H1 (cell line): ENCODE measurements at regions not wholly inside any gene's neighbourhood (a gene's known extent, or its start where the extent isn't known, plus 50 kb on each side); places are given as distances from the start of the nearest gene placed in this dataset.

Source experiments
- CTCF ChIA-PET: fragments of 300-600 bp; sonication (Branson Sonifier 250); formaldehyde crosslinking; loops from one replicate; lab custom pipeline; 2021; ENCODE audit not compliant: partially characterized antibody; lab: Charles Lee
- POLR2A ChIA-PET: fragments of 300-600 bp; sonication (Branson Sonifier 250); formaldehyde crosslinking; loops from one replicate; lab custom pipeline; 2021; ENCODE audit warnings: inconsistent platforms; ENCODE audit not compliant: partially characterized antibody; lab: Charles Lee
- DNase-seq, 2 experiments: peaks; one replicate each; pipeline versions ENCODE4 v3.0.0 to v3.0.0-alpha.2; 2010 to 2022; ENCODE audit warnings: low spot score in 2 of 2, low read depth in 1 of 2, mixed read lengths in 1 of 2
- FAIRE-seq: peaks from 2 replicates; lab custom pipeline; 2011; peaks lifted over from hg19 to GRCh38; lab: Jason Lieb, UNC
- H2AFZ ChIP-seq: 2 replicates; pipeline ENCODE4 v1.8.1; 2012; ENCODE audit warnings: low read length, inconsistent platforms
- H2AK5ac ChIP-seq: 2 replicates; pipeline ENCODE4 v1.6.1; 2013; ENCODE audit warnings: low read depth, low read length
- H2BK120ac ChIP-seq: replicated peaks from 2 replicates; pipeline ENCODE3; 2013; ENCODE audit warnings: low read depth, low read length, inconsistent platforms
- H2BK12ac ChIP-seq: 2 replicates; pipeline ENCODE4 v1.6.1; 2013; ENCODE audit warnings: low read depth, low read length
- H2BK15ac ChIP-seq: 2 replicates; pipeline ENCODE4 v1.6.1; 2013; ENCODE audit warnings: low read length
- H2BK20ac ChIP-seq: 2 replicates; pipeline ENCODE4 v1.6.1; 2013; ENCODE audit warnings: low read length
- H2BK5ac ChIP-seq: 2 replicates; pipeline ENCODE4 v1.6.1; 2013; ENCODE audit warnings: low read depth, low read length
- H3K14ac ChIP-seq: 2 replicates; pipeline ENCODE4 v1.6.1; 2013; ENCODE audit warnings: inconsistent platforms; ENCODE audit not compliant: insufficient read length
- H3K18ac ChIP-seq: 2 replicates; pipeline ENCODE4 v1.6.1; 2013; ENCODE audit warnings: low read length; ENCODE audit errors: extremely low read depth
- H3K23ac ChIP-seq: 2 replicates; pipeline ENCODE4 v1.6.1; 2013; ENCODE audit warnings: inconsistent platforms; ENCODE audit not compliant: insufficient read length
- H3K23me2 ChIP-seq: 2 replicates; pipeline ENCODE4 v1.6.1; 2013; ENCODE audit warnings: low read depth, low read length
- H3K27ac ChIP-seq: 2 replicates; pipeline ENCODE4 v1.6.1; 2011; ENCODE audit warnings: low read depth, low read length, inconsistent platforms
- H3K27me3 ChIP-seq, 4 experiments: replicated peaks in 1 of 4; 1 replicate in 1 of 4; 2 replicates in 3 of 4; pipeline versions ENCODE4 v1.6.1 to v1.8.1; 2011 to 2013; ENCODE audit warnings: low read length in 3 of 4, mild to moderate bottlenecking in 3 of 4, inconsistent platforms in 2 of 4, mixed read lengths in 2 of 4, moderate library complexity in 1 of 4; ENCODE audit not compliant: control insufficient read depth in 3 of 4, insufficient read depth in 3 of 4; ENCODE audit errors: extremely low read depth in 1 of 4
- H3K36me3 ChIP-seq, 4 experiments: 2 replicates each; pipeline versions ENCODE4 v1.6.1 to v1.8.1; 2011 to 2013; ENCODE audit warnings: mild to moderate bottlenecking in 4 of 4, low read length in 3 of 4, moderate library complexity in 2 of 4, control low read depth in 1 of 4, inconsistent platforms in 1 of 4; ENCODE audit not compliant: insufficient read depth in 4 of 4, control insufficient read depth in 2 of 4
- H3K4ac ChIP-seq: replicated peaks from 2 replicates; pipeline ENCODE3; 2013; ENCODE audit warnings: low read length, low read depth, mixed read lengths, inconsistent platforms; ENCODE audit not compliant: insufficient read length
- H3K4me1 ChIP-seq, 4 experiments: replicated peaks in 1 of 4; 1 replicate in 1 of 4; 2 replicates in 3 of 4; pipeline versions ENCODE4 v1.6.1 to v1.8.1; 2011 to 2013; ENCODE audit warnings: low read length in 3 of 4, inconsistent platforms in 2 of 4, mixed read lengths in 1 of 4; ENCODE audit not compliant: insufficient read depth in 4 of 4, control insufficient read depth in 3 of 4
- H3K4me2 ChIP-seq, 2 experiments: 2 replicates each; pipeline versions ENCODE4 v1.6.1 to v1.8.1; 2011 to 2013; ENCODE audit warnings: low read depth in 2 of 2, low read length in 2 of 2, control low read depth in 1 of 2, inconsistent platforms in 1 of 2, mild to moderate bottlenecking in 1 of 2; ENCODE audit not compliant: insufficient read depth in 1 of 2
- H3K4me3 ChIP-seq, 4 experiments: fragments of 200-600, 300-600 bp in 1 of 4; sonication (generic), shearing (Covaris generic), sonication (Bioruptor Twin) in 1 of 4; 2 replicates each; pipeline versions ENCODE4 v1.5.1 to v1.8.1; 2011 to 2016; ENCODE audit warnings: low read length in 4 of 4, low read depth in 3 of 4, control low read depth in 2 of 4, inconsistent platforms in 2 of 4, mild to moderate bottlenecking in 2 of 4, mixed read lengths in 1 of 4, moderate library complexity in 1 of 4; ENCODE audit not compliant: insufficient read depth in 2 of 4; ENCODE audit errors: extremely low read depth in 1 of 4
- H3K56ac ChIP-seq: replicated peaks from 2 replicates; pipeline ENCODE3; 2013; ENCODE audit warnings: low read depth, mild to moderate bottlenecking, mixed read lengths, low read length, inconsistent platforms; ENCODE audit not compliant: insufficient read length
- H3K79me1 ChIP-seq: 2 replicates; pipeline ENCODE4 v1.6.1; 2013; ENCODE audit warnings: low read depth, low read length, control low read depth
- H3K79me2 ChIP-seq, 2 experiments: 2 replicates each; pipeline versions ENCODE4 v1.6.1 to v1.8.1; 2012 to 2013; ENCODE audit warnings: low read length in 2 of 2, mild to moderate bottlenecking in 2 of 2, inconsistent platforms in 1 of 2; ENCODE audit not compliant: insufficient read depth in 2 of 2, control insufficient read depth in 1 of 2
- H3K9ac ChIP-seq, 4 experiments: replicated peaks in 1 of 4; 1 replicate in 1 of 4; 2 replicates in 3 of 4; pipeline versions ENCODE4 v1.6.1 to v1.8.1; 2011 to 2013; ENCODE audit warnings: low read depth in 3 of 4, low read length in 3 of 4, control low read depth in 2 of 4, mild to moderate bottlenecking in 2 of 4, moderate library complexity in 2 of 4, inconsistent platforms in 1 of 4; ENCODE audit errors: extremely low read depth in 1 of 4
- H3K9me3 ChIP-seq, 2 experiments: 2 replicates each; pipeline versions ENCODE4 v1.6.1 to v1.8.1; 2012 to 2013; ENCODE audit warnings: mild to moderate bottlenecking in 2 of 2, moderate library complexity in 2 of 2, control low read depth in 1 of 2, inconsistent platforms in 1 of 2, low read depth in 1 of 2, low read length in 1 of 2, mixed read lengths in 1 of 2; ENCODE audit not compliant: insufficient read depth in 2 of 2
- H4K20me1 ChIP-seq, 2 experiments: replicated peaks in 1 of 2; 2 replicates each; pipeline versions ENCODE3 to v1.8.1; 2011 to 2013; ENCODE audit warnings: inconsistent platforms in 2 of 2, low read length in 2 of 2, mild to moderate bottlenecking in 1 of 2; ENCODE audit not compliant: insufficient read depth in 2 of 2, control insufficient read depth in 1 of 2
- H4K5ac ChIP-seq: 2 replicates; pipeline ENCODE4 v1.6.1; 2013; ENCODE audit warnings: low read length, low read depth, mixed read lengths, inconsistent platforms; ENCODE audit not compliant: insufficient read length
- H4K8ac ChIP-seq: 2 replicates; pipeline ENCODE4 v1.8.0; 2013; ENCODE audit warnings: mild to moderate bottlenecking, moderate library complexity, low read length, inconsistent platforms; ENCODE audit not compliant: insufficient read depth; ENCODE audit errors: extremely low read depth
- H4K91ac ChIP-seq: replicated peaks from 2 replicates; pipeline ENCODE3; 2013; ENCODE audit warnings: low read length, mixed read lengths, inconsistent platforms; ENCODE audit not compliant: insufficient read length
- ASH2L ChIP-seq: fragments of 200-600, 300-600 bp; sonication (generic); IDR thresholded peaks from one replicate; pipeline ENCODE4 v1.7.1; 2017; ENCODE audit warnings: low read length
- BACH1 ChIP-seq: IDR thresholded peaks from 2 replicates; pipeline ENCODE4 v1.6.1; 2012; ENCODE audit warnings: low read length, improper control_type of control experiment
- CEBPB ChIP-seq: IDR thresholded peaks from 2 replicates; pipeline ENCODE4 v1.6.1; 2012; ENCODE audit warnings: low read depth, low read length
- CREB1 ChIP-seq: IDR thresholded peaks from 2 replicates; pipeline ENCODE4 v1.6.1; 2012; ENCODE audit warnings: inconsistent platforms
- EZH2 ChIP-seq: fragments of 200-600 bp; sonication (generic); IDR thresholded peaks from 2 replicates; pipeline ENCODE4 v1.7.1; 2012; ENCODE audit warnings: low read depth, mild to moderate bottlenecking, moderate library complexity, low read length, inconsistent platforms; ENCODE audit not compliant: severe bottlenecking
- GTF2F1 ChIP-seq: IDR thresholded peaks from 2 replicates; pipeline ENCODE4 v1.6.1; 2012; ENCODE audit warnings: low read depth, low read length, improper control_type of control experiment, borderline replicate concordance
- JUND ChIP-seq: IDR thresholded peaks from 2 replicates; pipeline ENCODE4 v1.6.1; 2011; ENCODE audit warnings: mild to moderate bottlenecking, improper control_type of control experiment, low read length
- KDM5A ChIP-seq: fragments of 200-600 bp; IDR thresholded peaks from 2 replicates; pipeline ENCODE4 v1.7.1; 2012; ENCODE audit warnings: mild to moderate bottlenecking, low read length, inconsistent platforms, mixed read lengths
- PHF8 ChIP-seq: fragments of 200-600 bp; sonication (generic); conservative IDR thresholded peaks from 2 replicates; pipeline ENCODE4 v1.7.1; 2012; ENCODE audit warnings: low read depth, mild to moderate bottlenecking, inconsistent platforms, low read length, moderate library complexity
- POLR2AphosphoS5 ChIP-seq: IDR thresholded peaks from 2 replicates; pipeline ENCODE4 v1.6.1; 2011; ENCODE audit warnings: low read depth, low read length
- POU5F1 ChIP-seq: IDR thresholded peaks from 2 replicates; pipeline ENCODE4 v1.6.1; 2011; ENCODE audit warnings: low read depth, mild to moderate bottlenecking, low read length, moderate library complexity
- RAD21 ChIP-seq, 2 experiments: IDR thresholded peaks in 1 of 2; conservative IDR thresholded peaks in 1 of 2; 2 replicates each; pipeline ENCODE4 v1.6.1; 2011; ENCODE audit warnings: low read depth in 2 of 2, low read length in 2 of 2, improper control_type of control experiment in 1 of 2, inconsistent platforms in 1 of 2, mild to moderate bottlenecking in 1 of 2, moderate library complexity in 1 of 2
- SAP30 ChIP-seq: fragments of 300-600 bp; sonication (generic); IDR thresholded peaks from 2 replicates; pipeline ENCODE4 v1.7.1; 2012; ENCODE audit warnings: low read length, moderate library complexity, mild to moderate bottlenecking, inconsistent platforms; ENCODE audit not compliant: insufficient read depth, insufficient replicate concordance
- SP1 ChIP-seq: IDR thresholded peaks from 2 replicates; pipeline ENCODE4 v1.6.1; 2011; ENCODE audit warnings: low read depth, low read length
- SP2 ChIP-seq: IDR thresholded peaks from 2 replicates; pipeline ENCODE4 v1.6.1; 2012; ENCODE audit warnings: mild to moderate bottlenecking, low read length, inconsistent platforms
- SP4 ChIP-seq: IDR thresholded peaks from 2 replicates; pipeline ENCODE4 v1.6.1; 2012; ENCODE audit warnings: low read length, inconsistent platforms
- ZNF274 ChIP-seq: IDR thresholded peaks from 2 replicates; pipeline ENCODE4 v1.7.0; 2012; ENCODE audit warnings: low read length, borderline replicate concordance; ENCODE audit errors: extremely low read depth
- WGBS, 2 experiments: shearing (Covaris generic) in 1 of 2; methylation state at CpG; one replicate each; pipeline versions ENCODE4 v1.1.6 to v1.1.7; 2013 to 2015; ENCODE audit warnings: low lambda C conversion rate in 2 of 2, mixed read lengths in 2 of 2, inconsistent platforms in 1 of 2, low coverage in 1 of 2, missing lambda C conversion rate in 1 of 2; ENCODE audit not compliant: insufficient replicate concordance in 2 of 2, insufficient coverage in 1 of 2, insufficient read length in 1 of 2; ENCODE audit errors: extremely low coverage in 1 of 2, missing lambda C conversion rate in 1 of 2; 5-methylcytosine and 5-hydroxymethylcytosine counted together

GRCh38 chr12:42960087-42960527 lies 370.6 kb upstream of the PRICKLE1 start:
- H3K36me3 ChIP-seq = no peaks in the 10 kb centered on the region
- no peaks in the 10 kb centered on the region for H3K27me3 ChIP-seq
- ChIA-PET POLR2A (no interaction called here), CTCF (no interaction called here)
- H3K9ac ChIP-seq = no peak overlapping the region
- H3K4me2 ChIP-seq = no peak overlapping the region
- no peak overlapping the region for H4K5ac ChIP-seq
- H2BK20ac ChIP-seq = no peak overlapping the region
- no peaks in the 10 kb centered on the region for H3K23me2 ChIP-seq
- no peak overlapping the region for H2BK15ac ChIP-seq
- no peak overlapping the region for H3K4ac ChIP-seq
- H3K79me2 ChIP-seq = no peaks in the 10 kb centered on the region
- no peak for TF ChIP-seq JUND
- TF ChIP-seq RAD21 (IDR thresholded peaks at IDR 0.05 in 1 of 2, conservative IDR thresholded peaks at IDR 0.05 in 1 of 2; ENCODE audit: low read depth in 2 of 2, low read length in 2 of 2) = no peak
- TF ChIP-seq SAP30 = no peak
- TF ChIP-seq GTF2F1 = no peak
- TF ChIP-seq BACH1 = no peak
- no peak for TF ChIP-seq SP1
- TF ChIP-seq KDM5A = no peak
- TF ChIP-seq CEBPB = no peak
- no peak for TF ChIP-seq PHF8
- TF ChIP-seq POLR2AphosphoS5 = no peak
- no peak for TF ChIP-seq POU5F1
- no peak for TF ChIP-seq CREB1
- TF ChIP-seq ASH2L = no peak
- TF ChIP-seq SP2 = no peak
- TF ChIP-seq EZH2 = no peak
- TF ChIP-seq ZNF274 = no peak
- TF ChIP-seq SP4 = no peak
- H2AFZ ChIP-seq = no peak overlapping the region
- H3K14ac ChIP-seq = no peak overlapping the region
- H4K20me1 ChIP-seq = no peaks in the 10 kb centered on the region
- no peak overlapping the region for H3K4me3 ChIP-seq
- no peak overlapping the region for H2BK5ac ChIP-seq
- no peaks in the 10 kb centered on the region for H3K4me1 ChIP-seq
- no peak for FAIRE-seq
- no peak for DNase-seq
- no peak overlapping the region for H3K18ac ChIP-seq
- H4K8ac ChIP-seq = no peak overlapping the region
- H3K27ac ChIP-seq = no peak overlapping the region
- no peak overlapping the region for H2BK120ac ChIP-seq
- H2AK5ac ChIP-seq = no peak overlapping the region
- H3K79me1 ChIP-seq = no peaks in the 10 kb centered on the region
- H2BK12ac ChIP-seq = no peak overlapping the region
- H4K91ac ChIP-seq = no peak overlapping the region
- WGBS, 2 experiments = 88% methylated on average over 4 of the region's 4 CpGs; no CpG with 5 or more reads in 1 of the 2 experiments
- H3K56ac ChIP-seq = no peak overlapping the region
- no peak overlapping the region for H3K23ac ChIP-seq
- H3K9me3 ChIP-seq = no peaks in the 10 kb centered on the region
